ENCODE measurements at regions not wholly inside any gene's neighbourhood (a gene's known extent, or its start where the extent isn't known, plus 50 kb on each side); places are given as distances from the start of the nearest gene placed in this dataset.
A peak's percentile ranks its signal among the peaks of the same experiment; 100 is the strongest.
"Not testable (repeated sequence)": the region's sequence is repeated elsewhere in the genome, so short reads cannot be mapped to it uniquely, and the experiment has no call there.

- DNase-seq, result no peak
Observed at GRCh38 chr4:143819029-143819428, 86.3 kb downstream of the GYPE start.

DNA sequence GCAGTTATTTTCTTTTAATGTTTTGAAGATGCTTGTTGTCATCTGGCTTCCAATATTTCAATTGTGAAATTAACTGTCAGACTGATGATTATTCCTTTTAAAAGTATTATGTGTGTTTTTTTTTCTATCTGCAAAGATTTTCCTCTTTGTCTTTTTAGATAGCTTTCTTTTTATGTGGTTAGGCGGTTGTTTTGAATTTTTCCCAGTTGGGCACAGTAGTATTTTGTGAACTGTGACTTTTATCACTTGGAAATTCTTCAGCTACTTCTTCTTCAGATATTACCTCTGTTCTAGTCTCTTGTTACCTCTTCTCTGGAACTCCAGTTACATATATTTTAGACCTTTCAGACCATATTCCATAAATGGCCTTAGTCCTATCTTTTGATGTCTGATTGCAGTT is 87.5 kb downstream of the GYPE start:
- not testable (repeated sequence) for DNase-seq

DNA sequence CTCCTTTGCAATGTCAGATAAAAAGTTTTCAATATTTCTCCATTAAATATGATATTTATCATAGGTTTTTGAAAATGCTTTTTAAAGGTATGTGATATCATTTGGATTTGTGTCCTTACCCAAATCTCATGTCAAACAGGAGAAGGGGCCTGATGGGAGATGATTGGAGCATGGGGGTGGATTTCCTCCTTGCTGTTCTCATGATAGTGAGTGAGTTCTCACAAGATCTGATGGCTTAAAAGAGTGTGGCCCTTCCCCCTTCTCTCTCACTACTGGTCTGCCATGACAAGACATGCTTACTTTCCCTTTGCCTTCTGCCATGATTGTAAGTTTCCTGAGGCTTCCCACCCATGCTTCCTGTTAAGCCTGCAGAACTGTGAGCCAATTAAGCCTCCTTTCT is 90.0 kb downstream of the GYPE start:
- not testable (repeated sequence) for DNase-seq

GRCh38 chr4:143813431-143814154 is 91.8 kb downstream of the GYPE start:
- not testable (repeated sequence) for DNase-seq

DNA sequence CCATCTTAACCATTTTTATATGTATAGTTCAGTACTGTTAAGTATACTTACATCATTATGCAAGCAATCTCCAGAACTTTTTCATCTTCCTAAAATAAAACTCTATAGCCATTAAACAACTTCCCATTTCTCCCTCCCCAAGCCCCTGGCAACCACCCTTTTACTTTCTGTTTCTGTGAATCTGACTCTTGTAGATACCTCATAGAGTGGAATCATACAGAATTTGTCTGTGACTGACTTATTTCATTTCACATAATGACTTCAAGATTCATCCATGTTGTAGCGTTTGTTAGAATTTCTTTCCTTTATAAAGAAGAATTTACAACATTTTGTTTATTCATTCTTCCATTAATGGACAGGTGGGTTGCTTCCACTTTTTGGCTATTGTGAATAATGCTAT is 91.2 kb upstream of the FREM3 start:
- DNase-seq, result not testable (repeated sequence)

- DNase-seq, result not testable (repeated sequence)
Observed at GRCh38 chr4:143790425-143790824, 90.0 kb upstream of the FREM3 start.

DNA sequence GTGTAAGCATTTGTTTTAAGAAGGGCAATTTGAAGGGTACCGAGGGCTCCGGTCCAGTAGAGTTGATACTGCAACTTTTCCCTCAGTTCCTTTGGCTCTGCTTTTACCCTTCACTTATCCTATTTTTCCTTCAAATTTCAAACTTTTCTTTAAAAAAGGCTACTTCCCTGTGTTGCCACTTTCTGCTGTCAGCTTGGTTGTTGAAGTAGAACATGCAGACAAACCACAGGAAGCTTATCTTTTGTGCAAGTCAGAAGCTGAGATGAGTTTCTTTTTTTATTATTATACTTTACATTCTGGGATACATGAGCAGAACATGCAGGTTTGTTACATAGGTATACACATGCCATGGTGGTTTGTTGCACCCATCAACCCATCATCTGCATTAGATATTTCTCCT is 89.1 kb upstream of the FREM3 start:
- DNase-seq, result not testable (repeated sequence)

GRCh38 chr4:143784567-143784966 is 84.1 kb upstream of the FREM3 start:
- no peak for DNase-seq

GRCh38 chr4:143782521-143782920 is 82.0 kb upstream of the FREM3 start:
- DNase-seq, result no peak

DNA sequence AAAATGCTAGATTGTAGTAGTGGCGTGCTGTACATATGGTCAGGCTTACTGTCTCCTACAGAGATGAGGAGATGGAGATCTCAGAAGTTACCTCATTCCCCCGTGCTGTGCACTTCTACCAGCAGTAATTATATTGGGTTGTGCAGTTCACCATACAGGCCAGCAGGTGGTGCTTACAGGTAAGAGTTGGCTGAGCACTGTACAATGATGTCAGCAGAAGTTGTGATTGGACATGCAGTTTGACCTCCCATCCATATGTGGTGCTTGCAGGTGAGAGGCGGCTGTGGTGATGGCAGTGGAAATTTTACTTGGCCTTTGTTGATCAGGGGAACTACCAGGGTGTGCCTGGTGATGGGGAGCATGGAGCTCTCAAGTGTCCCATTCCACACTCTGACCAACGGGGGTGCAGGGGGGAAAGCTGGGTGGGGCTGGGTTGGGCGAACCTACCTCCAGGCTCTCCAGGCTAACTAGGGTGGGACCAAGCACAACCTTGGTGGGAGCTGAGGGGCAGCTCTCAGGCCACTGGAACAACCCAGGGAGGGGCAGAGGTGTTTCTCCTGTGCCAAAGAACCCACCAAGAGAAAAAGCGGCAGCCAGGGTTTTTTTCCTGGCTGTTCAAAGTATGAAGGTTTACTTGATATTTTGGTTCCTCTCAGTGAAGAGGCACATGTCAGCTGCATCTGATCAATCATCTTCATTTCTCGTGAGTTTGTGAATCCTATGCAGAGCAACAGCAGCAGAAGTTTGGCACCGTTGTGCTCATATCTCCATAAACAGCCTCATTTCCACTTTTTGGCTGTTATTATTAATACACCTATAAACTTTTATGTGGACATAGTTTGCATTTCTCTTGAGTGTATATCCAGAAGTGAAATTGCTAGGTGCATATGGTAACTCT is 73.8 kb upstream of the FREM3 start:
- peak; percentile 46 for DNase-seq

- no peak for DNase-seq
Observed at GRCh38 chr4:143771269-143771668, 70.8 kb upstream of the FREM3 start.

DNA sequence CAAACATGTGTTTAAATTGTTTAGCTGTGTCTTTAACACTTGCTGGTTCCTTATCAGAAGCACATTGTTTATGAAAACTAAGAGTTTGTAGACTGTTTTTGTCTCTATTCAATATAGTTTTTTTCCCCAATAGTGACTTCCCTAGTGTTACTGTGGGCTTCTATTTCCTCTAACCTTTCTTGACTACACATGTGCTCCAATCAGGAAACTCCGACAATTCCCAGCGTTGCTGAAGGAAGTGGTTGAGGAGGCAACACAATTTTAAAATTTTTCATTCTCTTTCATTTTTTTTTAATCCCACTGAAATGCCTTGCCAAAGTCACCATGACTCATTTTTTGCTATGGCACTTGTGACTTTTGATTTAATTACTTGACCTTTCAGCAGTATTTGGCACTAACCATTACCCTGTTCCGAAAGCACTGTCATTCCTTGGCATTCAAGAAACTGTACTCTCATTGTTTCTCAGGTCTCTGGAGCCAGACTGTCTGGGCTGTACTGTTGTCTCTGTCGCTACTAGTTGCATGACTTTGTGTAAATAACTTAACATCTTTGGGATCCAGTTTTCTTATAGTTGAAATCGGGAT is 67.6 kb upstream of the FREM3 start:
- DNase-seq, result no peak

GRCh38 chr4:143763587-143763986 is 63.1 kb upstream of the FREM3 start:
- DNase-seq, result no peak

GRCh38 chr4:143762511-143762910 is 62.0 kb upstream of the FREM3 start:
- no peak for DNase-seq
